GM23338 (cell line): ENCODE measurements at regions not wholly inside any gene's neighbourhood (a gene's known extent, or its start where the extent isn't known, plus 50 kb on each side); places are given as distances from the start of the nearest gene placed in this dataset.

Experiments
- ATAC-seq: fragments of 200-7000 bp; cut with Tn5 transposase; 3 replicates; pipeline ENCODE4 v1.9.1; 2020
- DNase-seq: peaks from one replicate; pipeline ENCODE4 v3.0.0-alpha.2; 2015; ENCODE audit warnings: low spot score
- H2AFZ ChIP-seq: fragments of 200-600 bp; sonication (generic); 2 replicates; pipeline ENCODE4 v1.8.0; 2016; ENCODE audit warnings: antibody characterized with exemption, mild to moderate bottlenecking, moderate library complexity
- H3F3A ChIP-seq: fragments of 200-600 bp; sonication (generic); replicated peaks from 2 replicates; pipeline ENCODE4 v1.8.0; 2017; ENCODE audit warnings: antibody characterized with exemption, mixed run types, low read depth
- H3K27ac ChIP-seq: fragments of 200-600 bp; sonication (generic); 2 replicates; pipeline ENCODE4 v1.6.1; 2016; ENCODE audit warnings: low read depth
- H3K27me3 ChIP-seq: fragments of 200-600 bp; sonication (generic); 2 replicates; pipeline ENCODE4 v1.8.0; 2016; ENCODE audit warnings: mild to moderate bottlenecking, mixed run types, moderate library complexity; ENCODE audit not compliant: insufficient read depth
- H3K36me3 ChIP-seq: fragments of 200-600 bp; sonication (generic); 2 replicates; pipeline ENCODE4 v1.8.0; 2016; ENCODE audit warnings: mild to moderate bottlenecking; ENCODE audit not compliant: insufficient read depth
- H3K4me1 ChIP-seq: fragments of 200-600 bp; sonication (generic); 2 replicates; pipeline ENCODE4 v1.8.0; 2016; ENCODE audit warnings: mild to moderate bottlenecking, moderate library complexity; ENCODE audit not compliant: insufficient read depth
- H3K4me2 ChIP-seq: fragments of 200-600 bp; sonication (generic); 2 replicates; pipeline ENCODE4 v1.7.1; 2017; ENCODE audit warnings: mixed run types
- H3K4me3 ChIP-seq: fragments of 200-600 bp; sonication (generic); 2 replicates; pipeline ENCODE4 v1.6.1; 2016; ENCODE audit warnings: mixed run types
- H3K79me2 ChIP-seq: fragments of 200-600 bp; sonication (generic); replicated peaks from 2 replicates; pipeline ENCODE4 v1.8.0; 2017; ENCODE audit warnings: mild to moderate bottlenecking; ENCODE audit not compliant: insufficient read depth
- H3K9me2 ChIP-seq: fragments of 200-600 bp; sonication (generic); 2 replicates; pipeline ENCODE4 v1.8.0; 2017; ENCODE audit not compliant: insufficient read depth
- H4K20me1 ChIP-seq: fragments of 200-600 bp; sonication (generic); replicated peaks from 2 replicates; pipeline ENCODE4 v1.8.0; 2017; ENCODE audit warnings: mild to moderate bottlenecking; ENCODE audit not compliant: insufficient read depth
- H3K27ac Mint-ChIP-seq: 2 replicates; pipeline ENCODE4 v1.8.0; 2020; ENCODE audit warnings: inconsistent platforms, mild to moderate bottlenecking, moderate library complexity, mixed read lengths
- H3K27me3 Mint-ChIP-seq: 3 replicates; pipeline ENCODE4 v1.8.0; 2022; ENCODE audit warnings: low read depth, mild to moderate bottlenecking, moderate library complexity, mixed read lengths, inconsistent platforms; ENCODE audit not compliant: insufficient read depth, poor library complexity
- H3K36me3 Mint-ChIP-seq: 3 replicates; pipeline ENCODE4 v1.8.0; 2021; ENCODE audit warnings: low read depth, mild to moderate bottlenecking, inconsistent platforms, moderate library complexity, mixed read lengths
- H3K4me1 Mint-ChIP-seq: 3 replicates; pipeline ENCODE4 v1.8.0; 2020; ENCODE audit warnings: mild to moderate bottlenecking, inconsistent platforms, mixed read lengths
- H3K4me3 Mint-ChIP-seq: 3 replicates; pipeline ENCODE4 v1.8.0; 2021; ENCODE audit warnings: moderate library complexity, mild to moderate bottlenecking, inconsistent platforms, mixed read lengths
- H3K9me3 Mint-ChIP-seq: 3 replicates; pipeline ENCODE4 v1.8.0; 2020; ENCODE audit warnings: moderate library complexity, mild to moderate bottlenecking, inconsistent platforms, mixed read lengths
- CREB1 ChIP-seq: fragments of 250-450 bp; sonication (Bioruptor Pico); IDR thresholded peaks from 2 replicates; pipeline ENCODE4 v1.5.0; 2020; ENCODE audit warnings: low read depth, mild to moderate bottlenecking, moderate library complexity
- EZH2 ChIP-seq: fragments of 200-600 bp; sonication (generic); IDR thresholded peaks from one replicate; pipeline ENCODE4 v1.8.0; 2017; ENCODE audit warnings: antibody characterized with exemption, mild to moderate bottlenecking, low read depth; ENCODE audit not compliant: unreplicated experiment
- EZH2phosphoT487 ChIP-seq: fragments of 200-600 bp; sonication (generic); IDR thresholded peaks from one replicate; pipeline ENCODE4 v1.8.1; 2018; ENCODE audit warnings: antibody characterized with exemption; ENCODE audit not compliant: unreplicated experiment
- JUNB ChIP-seq: IDR thresholded peaks from one replicate; pipeline ENCODE4 v1.6.1; 2016; ENCODE audit warnings: antibody characterized with exemption; ENCODE audit not compliant: unreplicated experiment
- NANOG ChIP-seq: IDR thresholded peaks from 2 replicates; pipeline ENCODE4 v1.6.1; 2016; ENCODE audit warnings: antibody characterized with exemption, borderline replicate concordance
- POLR2AphosphoS5 ChIP-seq: IDR thresholded peaks from 2 replicates; pipeline ENCODE4 v1.6.1; 2016; ENCODE audit warnings: antibody characterized with exemption, low read depth
- STAT1 ChIP-seq: IDR thresholded peaks from one replicate; pipeline ENCODE4 v1.6.1; 2016; ENCODE audit warnings: antibody characterized with exemption; ENCODE audit not compliant: unreplicated experiment
- ZNF114 ChIP-seq: fragments of 250-450 bp; sonication (Bioruptor Pico); IDR thresholded peaks from 2 replicates; pipeline ENCODE4 v1.5.0; 2020; ENCODE audit warnings: mild to moderate bottlenecking, moderate library complexity
- TF ChIP-seq, protein P1 (sequence below): fragments of 250-450 bp; sonication (Bioruptor Pico); IDR thresholded peaks from 2 replicates; pipeline ENCODE4 v1.5.0; 2020; ENCODE audit warnings: mild to moderate bottlenecking, moderate library complexity
- TF ChIP-seq, protein P2 (sequence below): IDR thresholded peaks from 2 replicates; pipeline ENCODE4 v1.6.1; 2016; ENCODE audit warnings: antibody characterized with exemption
- TF ChIP-seq, protein P3 (sequence below): IDR thresholded peaks from one replicate; pipeline ENCODE4 v1.6.1; 2018; ENCODE audit warnings: antibody characterized with exemption; ENCODE audit not compliant: unreplicated experiment
- TF ChIP-seq, protein P4 (sequence below), 2 experiments: fragments of 200-600 bp in 1 of 2; sonication (generic) in 1 of 2; conservative IDR thresholded peaks; 2 replicates each; pipeline versions ENCODE4 v1.5.1 to v1.6.1; 2016 to 2017; ENCODE audit warnings: antibody characterized with exemption in 2 of 2, low read depth in 2 of 2, mild to moderate bottlenecking in 2 of 2, moderate library complexity in 1 of 2

DNA sequence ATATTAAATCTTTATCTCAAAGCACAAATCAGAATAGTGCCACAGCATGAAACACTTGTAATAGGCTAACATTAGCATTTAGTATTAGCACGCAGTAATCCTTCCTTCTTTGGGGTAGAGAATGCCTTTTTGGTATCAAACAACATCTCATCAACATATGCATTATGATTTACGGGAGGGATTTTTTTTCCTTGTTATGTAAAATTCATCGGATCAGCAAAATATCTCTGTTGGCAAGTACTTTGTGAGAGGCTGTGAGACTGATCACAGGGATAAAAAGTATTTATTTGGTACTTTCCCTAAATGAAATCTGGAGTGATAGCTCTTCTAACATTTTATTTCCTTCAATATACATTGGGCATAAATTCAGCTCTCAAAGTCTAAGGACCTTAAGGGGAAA is 68.4 kb upstream of the TMEM178A start (continued):
- TF ChIP-seq, protein P1, sequence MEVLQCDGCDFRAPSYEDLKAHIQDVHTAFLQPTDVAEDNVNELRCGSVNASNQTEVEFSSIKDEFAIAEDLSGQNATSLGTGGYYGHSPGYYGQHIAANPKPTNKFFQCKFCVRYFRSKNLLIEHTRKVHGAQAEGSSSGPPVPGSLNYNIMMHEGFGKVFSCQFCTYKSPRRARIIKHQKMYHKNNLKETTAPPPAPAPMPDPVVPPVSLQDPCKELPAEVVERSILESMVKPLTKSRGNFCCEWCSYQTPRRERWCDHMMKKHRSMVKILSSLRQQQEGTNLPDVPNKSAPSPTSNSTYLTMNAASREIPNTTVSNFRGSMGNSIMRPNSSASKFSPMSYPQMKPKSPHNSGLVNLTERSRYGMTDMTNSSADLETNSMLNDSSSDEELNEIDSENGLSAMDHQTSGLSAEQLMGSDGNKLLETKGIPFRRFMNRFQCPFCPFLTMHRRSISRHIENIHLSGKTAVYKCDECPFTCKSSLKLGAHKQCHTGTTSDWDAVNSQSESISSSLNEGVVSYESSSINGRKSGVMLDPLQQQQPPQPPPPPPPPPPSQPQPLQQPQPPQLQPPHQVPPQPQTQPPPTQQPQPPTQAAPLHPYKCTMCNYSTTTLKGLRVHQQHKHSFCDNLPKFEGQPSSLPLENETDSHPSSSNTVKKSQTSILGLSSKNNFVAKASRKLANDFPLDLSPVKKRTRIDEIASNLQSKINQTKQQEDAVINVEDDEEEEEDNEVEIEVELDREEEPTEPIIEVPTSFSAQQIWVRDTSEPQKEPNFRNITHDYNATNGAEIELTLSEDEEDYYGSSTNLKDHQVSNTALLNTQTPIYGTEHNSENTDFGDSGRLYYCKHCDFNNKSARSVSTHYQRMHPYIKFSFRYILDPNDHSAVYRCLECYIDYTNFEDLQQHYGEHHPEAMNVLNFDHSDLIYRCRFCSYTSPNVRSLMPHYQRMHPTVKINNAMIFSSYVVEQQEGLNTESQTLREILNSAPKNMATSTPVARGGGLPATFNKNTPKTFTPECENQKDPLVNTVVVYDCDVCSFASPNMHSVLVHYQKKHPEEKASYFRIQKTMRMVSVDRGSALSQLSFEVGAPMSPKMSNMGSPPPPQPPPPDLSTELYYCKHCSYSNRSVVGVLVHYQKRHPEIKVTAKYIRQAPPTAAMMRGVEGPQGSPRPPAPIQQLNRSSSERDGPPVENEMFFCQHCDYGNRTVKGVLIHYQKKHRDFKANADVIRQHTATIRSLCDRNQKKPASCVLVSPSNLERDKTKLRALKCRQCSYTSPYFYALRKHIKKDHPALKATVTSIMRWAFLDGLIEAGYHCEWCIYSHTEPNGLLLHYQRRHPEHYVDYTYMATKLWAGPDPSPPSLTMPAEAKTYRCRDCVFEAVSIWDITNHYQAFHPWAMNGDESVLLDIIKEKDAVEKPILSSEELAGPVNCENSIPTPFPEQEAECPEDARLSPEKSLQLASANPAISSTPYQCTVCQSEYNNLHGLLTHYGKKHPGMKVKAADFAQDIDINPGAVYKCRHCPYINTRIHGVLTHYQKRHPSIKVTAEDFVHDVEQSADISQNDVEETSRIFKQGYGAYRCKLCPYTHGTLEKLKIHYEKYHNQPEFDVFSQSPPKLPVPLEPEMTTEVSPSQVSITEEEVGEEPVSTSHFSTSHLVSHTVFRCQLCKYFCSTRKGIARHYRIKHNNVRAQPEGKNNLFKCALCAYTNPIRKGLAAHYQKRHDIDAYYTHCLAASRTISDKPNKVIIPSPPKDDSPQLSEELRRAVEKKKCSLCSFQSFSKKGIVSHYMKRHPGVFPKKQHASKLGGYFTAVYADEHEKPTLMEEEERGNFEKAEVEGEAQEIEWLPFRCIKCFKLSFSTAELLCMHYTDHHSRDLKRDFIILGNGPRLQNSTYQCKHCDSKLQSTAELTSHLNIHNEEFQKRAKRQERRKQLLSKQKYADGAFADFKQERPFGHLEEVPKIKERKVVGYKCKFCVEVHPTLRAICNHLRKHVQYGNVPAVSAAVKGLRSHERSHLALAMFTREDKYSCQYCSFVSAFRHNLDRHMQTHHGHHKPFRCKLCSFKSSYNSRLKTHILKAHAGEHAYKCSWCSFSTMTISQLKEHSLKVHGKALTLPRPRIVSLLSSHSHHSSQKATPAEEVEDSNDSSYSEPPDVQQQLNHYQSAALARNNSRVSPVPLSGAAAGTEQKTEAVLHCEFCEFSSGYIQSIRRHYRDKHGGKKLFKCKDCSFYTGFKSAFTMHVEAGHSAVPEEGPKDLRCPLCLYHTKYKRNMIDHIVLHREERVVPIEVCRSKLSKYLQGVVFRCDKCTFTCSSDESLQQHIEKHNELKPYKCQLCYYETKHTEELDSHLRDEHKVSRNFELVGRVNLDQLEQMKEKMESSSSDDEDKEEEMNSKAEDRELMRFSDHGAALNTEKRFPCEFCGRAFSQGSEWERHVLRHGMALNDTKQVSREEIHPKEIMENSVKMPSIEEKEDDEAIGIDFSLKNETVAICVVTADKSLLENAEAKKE = no peak
- TF ChIP-seq EZH2 (no peak), JUNB (no peak)
- TF ChIP-seq, protein P2, sequence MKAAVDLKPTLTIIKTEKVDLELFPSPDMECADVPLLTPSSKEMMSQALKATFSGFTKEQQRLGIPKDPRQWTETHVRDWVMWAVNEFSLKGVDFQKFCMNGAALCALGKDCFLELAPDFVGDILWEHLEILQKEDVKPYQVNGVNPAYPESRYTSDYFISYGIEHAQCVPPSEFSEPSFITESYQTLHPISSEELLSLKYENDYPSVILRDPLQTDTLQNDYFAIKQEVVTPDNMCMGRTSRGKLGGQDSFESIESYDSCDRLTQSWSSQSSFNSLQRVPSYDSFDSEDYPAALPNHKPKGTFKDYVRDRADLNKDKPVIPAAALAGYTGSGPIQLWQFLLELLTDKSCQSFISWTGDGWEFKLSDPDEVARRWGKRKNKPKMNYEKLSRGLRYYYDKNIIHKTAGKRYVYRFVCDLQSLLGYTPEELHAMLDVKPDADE = no peak

DNA sequence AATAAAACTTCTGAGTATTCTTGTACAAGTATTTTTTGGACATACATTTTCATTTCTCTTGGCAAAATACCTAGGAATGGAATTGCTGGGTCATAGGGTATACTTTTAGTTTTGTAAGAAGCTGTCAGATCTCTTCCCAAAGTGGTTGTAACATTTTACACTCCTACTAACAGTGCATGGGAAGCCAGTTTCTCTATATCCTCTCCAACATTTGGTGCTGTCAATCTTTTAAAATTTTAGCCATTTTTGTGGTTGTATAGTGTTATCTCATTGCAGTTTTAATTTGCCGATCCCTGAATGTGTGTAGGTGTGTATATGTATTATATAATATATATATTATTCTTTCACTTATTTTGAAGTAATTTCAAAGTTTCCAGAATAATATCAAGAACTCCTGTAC is 63.1 kb upstream of the TMEM178A start:
- H3K27me3 ChIP-seq = no peaks in the 10 kb centered on the region
- H2AFZ ChIP-seq = no peak overlapping the region
- H3K4me1 Mint-ChIP-seq = peaks cover 5% of the 10 kb centered on the region; the same call in 2 of the 3 replicates
- DNase-seq (no peak), ATAC-seq (no peak)
- no peak overlapping the region for H3K27ac Mint-ChIP-seq
- peaks cover 3% of the 10 kb centered on the region; the same call in 1 of the 2 replicates for H3K4me1 ChIP-seq
- H3K79me2 ChIP-seq = no peaks in the 10 kb centered on the region
- H3K27ac ChIP-seq = no peak overlapping the region
- H4K20me1 ChIP-seq = no peaks in the 10 kb centered on the region
- H3K4me2 ChIP-seq = no peak overlapping the region
- H3K27me3 Mint-ChIP-seq = no peaks in the 10 kb centered on the region
- H3K4me3 ChIP-seq = no peak overlapping the region
- H3K9me3 Mint-ChIP-seq = no peaks in the 10 kb centered on the region
- no peaks in the 10 kb centered on the region for H3K36me3 ChIP-seq
- H3K9me2 ChIP-seq = no peaks in the 10 kb centered on the region
- no peaks in the 10 kb centered on the region for H3K36me3 Mint-ChIP-seq
- no peaks in the 10 kb centered on the region for H3F3A ChIP-seq
- no peak overlapping the region for H3K4me3 Mint-ChIP-seq
- TF ChIP-seq EZH2phosphoT487 = no peak
- TF ChIP-seq, protein P3, sequence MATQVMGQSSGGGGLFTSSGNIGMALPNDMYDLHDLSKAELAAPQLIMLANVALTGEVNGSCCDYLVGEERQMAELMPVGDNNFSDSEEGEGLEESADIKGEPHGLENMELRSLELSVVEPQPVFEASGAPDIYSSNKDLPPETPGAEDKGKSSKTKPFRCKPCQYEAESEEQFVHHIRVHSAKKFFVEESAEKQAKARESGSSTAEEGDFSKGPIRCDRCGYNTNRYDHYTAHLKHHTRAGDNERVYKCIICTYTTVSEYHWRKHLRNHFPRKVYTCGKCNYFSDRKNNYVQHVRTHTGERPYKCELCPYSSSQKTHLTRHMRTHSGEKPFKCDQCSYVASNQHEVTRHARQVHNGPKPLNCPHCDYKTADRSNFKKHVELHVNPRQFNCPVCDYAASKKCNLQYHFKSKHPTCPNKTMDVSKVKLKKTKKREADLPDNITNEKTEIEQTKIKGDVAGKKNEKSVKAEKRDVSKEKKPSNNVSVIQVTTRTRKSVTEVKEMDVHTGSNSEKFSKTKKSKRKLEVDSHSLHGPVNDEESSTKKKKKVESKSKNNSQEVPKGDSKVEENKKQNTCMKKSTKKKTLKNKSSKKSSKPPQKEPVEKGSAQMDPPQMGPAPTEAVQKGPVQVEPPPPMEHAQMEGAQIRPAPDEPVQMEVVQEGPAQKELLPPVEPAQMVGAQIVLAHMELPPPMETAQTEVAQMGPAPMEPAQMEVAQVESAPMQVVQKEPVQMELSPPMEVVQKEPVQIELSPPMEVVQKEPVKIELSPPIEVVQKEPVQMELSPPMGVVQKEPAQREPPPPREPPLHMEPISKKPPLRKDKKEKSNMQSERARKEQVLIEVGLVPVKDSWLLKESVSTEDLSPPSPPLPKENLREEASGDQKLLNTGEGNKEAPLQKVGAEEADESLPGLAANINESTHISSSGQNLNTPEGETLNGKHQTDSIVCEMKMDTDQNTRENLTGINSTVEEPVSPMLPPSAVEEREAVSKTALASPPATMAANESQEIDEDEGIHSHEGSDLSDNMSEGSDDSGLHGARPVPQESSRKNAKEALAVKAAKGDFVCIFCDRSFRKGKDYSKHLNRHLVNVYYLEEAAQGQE = no peak
- no peak for TF ChIP-seq POLR2AphosphoS5
- TF ChIP-seq JUNB = no peak
- TF ChIP-seq CREB1 (CRISPR knock-in tag) = no peak
- TF ChIP-seq, protein P4, sequence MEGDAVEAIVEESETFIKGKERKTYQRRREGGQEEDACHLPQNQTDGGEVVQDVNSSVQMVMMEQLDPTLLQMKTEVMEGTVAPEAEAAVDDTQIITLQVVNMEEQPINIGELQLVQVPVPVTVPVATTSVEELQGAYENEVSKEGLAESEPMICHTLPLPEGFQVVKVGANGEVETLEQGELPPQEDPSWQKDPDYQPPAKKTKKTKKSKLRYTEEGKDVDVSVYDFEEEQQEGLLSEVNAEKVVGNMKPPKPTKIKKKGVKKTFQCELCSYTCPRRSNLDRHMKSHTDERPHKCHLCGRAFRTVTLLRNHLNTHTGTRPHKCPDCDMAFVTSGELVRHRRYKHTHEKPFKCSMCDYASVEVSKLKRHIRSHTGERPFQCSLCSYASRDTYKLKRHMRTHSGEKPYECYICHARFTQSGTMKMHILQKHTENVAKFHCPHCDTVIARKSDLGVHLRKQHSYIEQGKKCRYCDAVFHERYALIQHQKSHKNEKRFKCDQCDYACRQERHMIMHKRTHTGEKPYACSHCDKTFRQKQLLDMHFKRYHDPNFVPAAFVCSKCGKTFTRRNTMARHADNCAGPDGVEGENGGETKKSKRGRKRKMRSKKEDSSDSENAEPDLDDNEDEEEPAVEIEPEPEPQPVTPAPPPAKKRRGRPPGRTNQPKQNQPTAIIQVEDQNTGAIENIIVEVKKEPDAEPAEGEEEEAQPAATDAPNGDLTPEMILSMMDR (conservative IDR thresholded peaks at IDR 0.05; ENCODE audit: low read depth in 2 of 2) = no peak
- TF ChIP-seq, protein P2 = no peak
- TF ChIP-seq EZH2 = no peak
- TF ChIP-seq STAT1 = no peak
- TF ChIP-seq NANOG = no peak
- no peak for TF ChIP-seq ZNF114 (CRISPR knock-in tag)
